HCT116 (cell line): ENCODE measurements at regions not wholly inside any gene's neighbourhood (a gene's known extent, or its start where the extent isn't known, plus 50 kb on each side); places are given as distances from the start of the nearest gene placed in this dataset.

Experiments used
- ATAC-seq: fragments of 200-7000 bp; cut with Tn5 transposase; 2 replicates; pipeline ENCODE4 v1.9.1; 2020; ENCODE audit warnings: mild to moderate bottlenecking, moderate library complexity
- BruUV-seq: library from RNA; stranded (reverse); fragments of 400-500 nt; replicated peaks from 2 replicates; lab custom pipeline; 2021; lab: Mats Ljungman, UMichigan
- CTCF ChIA-PET: fragments of 300-600 bp; sonication (Branson Sonifier 250); formaldehyde crosslinking; loops from one replicate; lab custom pipeline; 2021; ENCODE audit warnings: antibody characterized with exemption; lab: Charles Lee
- POLR2A ChIA-PET: fragments of 300-600, 350-600 bp; sonication (Branson Sonifier 250); formaldehyde crosslinking; loops from one replicate; lab custom pipeline; 2021; ENCODE audit warnings: antibody characterized with exemption; lab: Charles Lee
- RAD21 ChIA-PET, 2 experiments: fragments of 300-600 bp; sonication (Branson Sonifier 250); formaldehyde crosslinking; loops; one replicate each; lab custom pipeline; 2023; ENCODE audit warnings: low total read pairs in 2 of 2; ENCODE audit not compliant: uncharacterized antibody in 2 of 2, unreplicated experiment in 2 of 2, low non-redundant PET in 1 of 2; lab: Charles Lee
- DNase-seq: peaks from one replicate; pipeline ENCODE4 v3.0.0-alpha.2; 2010; ENCODE audit warnings: low read depth, low spot score
- H2AFZ ChIP-seq: fragments of 200-600 bp; shearing (Covaris generic), sonication (generic); 2 replicates; pipeline ENCODE4 v1.6.1; 2017; ENCODE audit warnings: low read depth, mixed run types, mixed read lengths, antibody characterized with exemption, low read length; ENCODE audit not compliant: poor library complexity, severe bottlenecking
- H3K27ac ChIP-seq: 2 replicates; pipeline ENCODE4 v1.5.1; 2012; ENCODE audit warnings: low read depth, low read length
- H3K27me3 ChIP-seq: fragments of 200-600 bp; sonication (generic); 2 replicates; pipeline ENCODE4 v1.6.1; 2016; ENCODE audit warnings: mixed run types, low read length, mixed read lengths; ENCODE audit not compliant: insufficient read depth
- H3K36me3 ChIP-seq, 2 experiments: fragments of 200-500 bp in 1 of 2; fragments of 200-600 bp in 1 of 2; sonication (Bioruptor generic) in 1 of 2; sonication (generic) in 1 of 2; 2 replicates each; pipeline versions ENCODE4 v1.5.1 to v1.6.1; 2014 to 2016; ENCODE audit warnings: low read length in 2 of 2, inconsistent platforms in 1 of 2, mixed read lengths in 1 of 2, mixed run types in 1 of 2; ENCODE audit not compliant: insufficient read depth in 2 of 2, control insufficient read depth in 1 of 2
- H3K4me1 ChIP-seq, 2 experiments: fragments of 200-600 bp in 1 of 2; sonication (generic) in 1 of 2; 2 replicates each; pipeline versions ENCODE4 v1.5.1 to v1.6.1; 2012 to 2017; ENCODE audit warnings: low read length in 2 of 2, inconsistent platforms in 1 of 2, mild to moderate bottlenecking in 1 of 2, mixed read lengths in 1 of 2, mixed run types in 1 of 2, moderate library complexity in 1 of 2; ENCODE audit not compliant: insufficient read depth in 2 of 2, control insufficient read depth in 1 of 2
- H3K4me2 ChIP-seq: fragments of 200-600 bp; sonication (generic); 2 replicates; pipeline ENCODE4 v1.6.1; 2017; ENCODE audit warnings: mixed run types, low read length, mixed read lengths
- H3K4me3 ChIP-seq, 2 experiments: fragments of 200-600 bp in 1 of 2; sonication (generic) in 1 of 2; replicated peaks in 1 of 2; 2 replicates each; pipeline ENCODE4 v1.5.1; 2011 to 2016; ENCODE audit warnings: low read length in 2 of 2, control low read depth in 1 of 2, low read depth in 1 of 2, mild to moderate bottlenecking in 1 of 2, mixed read lengths in 1 of 2, mixed run types in 1 of 2
- H3K79me2 ChIP-seq: fragments of 200-600 bp; sonication (generic); 2 replicates; pipeline ENCODE4 v1.6.1; 2017; ENCODE audit warnings: mild to moderate bottlenecking, mixed run types, low read length, moderate library complexity, mixed read lengths; ENCODE audit not compliant: insufficient read depth
- H3K9ac ChIP-seq: fragments of 200-600 bp; sonication (generic); 2 replicates; pipeline ENCODE4 v1.6.1; 2016; ENCODE audit warnings: low read length, mixed read lengths
- H3K9me2 ChIP-seq: fragments of 200-600 bp; sonication (generic), shearing (Covaris generic); 2 replicates; pipeline ENCODE4 v1.6.1; 2017; ENCODE audit warnings: mixed run types, mild to moderate bottlenecking, moderate library complexity; ENCODE audit not compliant: insufficient read depth
- H3K9me3 ChIP-seq, 2 experiments: fragments of 200-500 bp in 1 of 2; fragments of 200-600 bp in 1 of 2; sonication (Bioruptor generic) in 1 of 2; sonication (generic) in 1 of 2; 2 replicates each; pipeline ENCODE4 v1.6.1; 2014 to 2017; ENCODE audit warnings: low read length in 2 of 2, mixed read lengths in 2 of 2, inconsistent platforms in 1 of 2, low read depth in 1 of 2, mild to moderate bottlenecking in 1 of 2, mixed run types in 1 of 2, moderate library complexity in 1 of 2; ENCODE audit not compliant: control insufficient read depth in 1 of 2, insufficient read depth in 1 of 2
- H4K20me1 ChIP-seq: fragments of 200-600 bp; sonication (generic), shearing (Covaris generic); 2 replicates; pipeline ENCODE4 v1.6.1; 2017; ENCODE audit warnings: mixed run types, mild to moderate bottlenecking, moderate library complexity; ENCODE audit not compliant: insufficient read depth
- CBX3 ChIP-seq: IDR thresholded peaks from 2 replicates; pipeline ENCODE4 v1.6.1; 2012; ENCODE audit warnings: low read depth
- CEBPB ChIP-seq: IDR thresholded peaks from 2 replicates; pipeline ENCODE4 v1.6.1; 2012; ENCODE audit warnings: low read depth
- EGR1 ChIP-seq: IDR thresholded peaks from 2 replicates; pipeline ENCODE4 v1.6.1; 2012; ENCODE audit warnings: low read depth
- EZH2 ChIP-seq: fragments of 200-600 bp; sonication (generic); IDR thresholded peaks from 2 replicates; pipeline ENCODE4 v1.6.1; 2017; ENCODE audit warnings: antibody characterized with exemption, mixed run types
- FOSL1 ChIP-seq: IDR thresholded peaks from 2 replicates; pipeline ENCODE4 v1.6.1; 2012; ENCODE audit warnings: low read depth
- JUND ChIP-seq: IDR thresholded peaks from 2 replicates; pipeline ENCODE4 v1.6.1; 2012
- POLR2A ChIP-seq: IDR thresholded peaks from 2 replicates; pipeline ENCODE4 v1.7.0; 2011; ENCODE audit warnings: borderline replicate concordance; ENCODE audit not compliant: insufficient read depth, insufficient read length; ENCODE audit errors: extremely low read depth
- POLR2AphosphoS5 ChIP-seq: IDR thresholded peaks from 2 replicates; pipeline ENCODE4 v1.6.1; 2011; ENCODE audit warnings: mild to moderate bottlenecking, low read depth, low read length, moderate library complexity
- RAD21 ChIP-seq: IDR thresholded peaks from 2 replicates; pipeline ENCODE4 v1.6.1; 2012; ENCODE audit warnings: low read depth, mild to moderate bottlenecking
- SIN3A ChIP-seq: IDR thresholded peaks from 2 replicates; pipeline ENCODE4 v1.6.1; 2012; ENCODE audit warnings: low read depth
- YY1 ChIP-seq: IDR thresholded peaks from 2 replicates; pipeline ENCODE4 v1.6.1; 2011; ENCODE audit warnings: low read length, low read depth, moderate library complexity, mild to moderate bottlenecking; ENCODE audit not compliant: insufficient replicate concordance; ENCODE audit errors: extremely low read depth
- ZFX ChIP-seq: fragments of 450-650 bp; IDR thresholded peaks from 2 replicates; pipeline ENCODE4 v1.6.1; 2017
- intact Hi-C: fragments of 100-400 bp; cut with micrococcal nuclease; formaldehyde crosslinking; loops from 2 replicates; pipeline ENCODE4 v1.10.0; 2022
- TF ChIP-seq, protein P1 (sequence below): IDR thresholded peaks from 2 replicates; pipeline ENCODE4 v1.6.1; 2012; ENCODE audit warnings: low read depth

DNA sequence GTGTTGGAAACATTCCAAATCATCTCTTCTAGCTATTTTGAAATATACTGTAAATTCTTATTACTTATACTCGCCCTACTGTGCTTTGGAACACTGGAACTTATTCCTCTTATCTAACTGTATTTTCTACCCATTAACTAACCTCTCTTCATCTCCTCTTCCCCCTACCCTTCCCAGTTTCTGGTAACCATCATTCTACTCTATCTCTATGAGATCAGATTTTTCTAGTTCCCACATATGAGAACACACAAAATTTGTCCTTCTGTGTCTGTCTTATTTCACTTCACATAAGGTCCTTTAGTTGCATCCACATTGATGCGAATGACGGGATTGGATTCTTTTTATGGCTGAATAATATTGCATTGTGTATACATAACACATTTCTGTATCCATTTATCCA is 1003.8 kb upstream of the INTU start (continued):
- TF ChIP-seq, protein P1, sequence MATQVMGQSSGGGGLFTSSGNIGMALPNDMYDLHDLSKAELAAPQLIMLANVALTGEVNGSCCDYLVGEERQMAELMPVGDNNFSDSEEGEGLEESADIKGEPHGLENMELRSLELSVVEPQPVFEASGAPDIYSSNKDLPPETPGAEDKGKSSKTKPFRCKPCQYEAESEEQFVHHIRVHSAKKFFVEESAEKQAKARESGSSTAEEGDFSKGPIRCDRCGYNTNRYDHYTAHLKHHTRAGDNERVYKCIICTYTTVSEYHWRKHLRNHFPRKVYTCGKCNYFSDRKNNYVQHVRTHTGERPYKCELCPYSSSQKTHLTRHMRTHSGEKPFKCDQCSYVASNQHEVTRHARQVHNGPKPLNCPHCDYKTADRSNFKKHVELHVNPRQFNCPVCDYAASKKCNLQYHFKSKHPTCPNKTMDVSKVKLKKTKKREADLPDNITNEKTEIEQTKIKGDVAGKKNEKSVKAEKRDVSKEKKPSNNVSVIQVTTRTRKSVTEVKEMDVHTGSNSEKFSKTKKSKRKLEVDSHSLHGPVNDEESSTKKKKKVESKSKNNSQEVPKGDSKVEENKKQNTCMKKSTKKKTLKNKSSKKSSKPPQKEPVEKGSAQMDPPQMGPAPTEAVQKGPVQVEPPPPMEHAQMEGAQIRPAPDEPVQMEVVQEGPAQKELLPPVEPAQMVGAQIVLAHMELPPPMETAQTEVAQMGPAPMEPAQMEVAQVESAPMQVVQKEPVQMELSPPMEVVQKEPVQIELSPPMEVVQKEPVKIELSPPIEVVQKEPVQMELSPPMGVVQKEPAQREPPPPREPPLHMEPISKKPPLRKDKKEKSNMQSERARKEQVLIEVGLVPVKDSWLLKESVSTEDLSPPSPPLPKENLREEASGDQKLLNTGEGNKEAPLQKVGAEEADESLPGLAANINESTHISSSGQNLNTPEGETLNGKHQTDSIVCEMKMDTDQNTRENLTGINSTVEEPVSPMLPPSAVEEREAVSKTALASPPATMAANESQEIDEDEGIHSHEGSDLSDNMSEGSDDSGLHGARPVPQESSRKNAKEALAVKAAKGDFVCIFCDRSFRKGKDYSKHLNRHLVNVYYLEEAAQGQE: no peak
- TF ChIP-seq SIN3A (no peak), EZH2 (no peak), RAD21 (no peak), POLR2A (no peak), JUND (no peak), YY1 (no peak), ZFX (no peak), POLR2AphosphoS5 (no peak), FOSL1 (no peak), EGR1 (no peak), CBX3 (no peak)

DNA sequence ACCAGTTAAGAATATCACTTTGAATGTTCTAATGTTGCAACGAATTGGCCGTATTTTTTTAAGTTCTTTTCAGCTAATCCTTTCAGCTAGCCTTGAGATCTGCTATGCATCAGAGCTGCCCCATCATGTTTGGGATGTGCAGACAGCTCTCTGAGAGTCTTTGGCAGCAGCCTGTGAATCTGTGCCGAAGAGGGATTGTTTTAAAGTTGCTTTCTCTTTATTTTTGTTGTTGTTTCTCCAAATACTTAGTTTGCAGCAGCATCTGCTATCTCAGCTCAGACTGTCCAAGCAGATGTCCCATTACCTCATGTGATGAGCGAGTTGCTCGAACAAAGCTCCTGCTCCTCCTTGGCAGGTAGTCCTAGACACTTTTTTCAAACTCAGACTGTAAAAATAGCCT is 1002.5 kb upstream of the INTU start:
- CTCF ChIA-PET: no interaction called here
- Histone ChIP-seq H3K4me2 (no peak overlapping the region), H3K9me2 (no peaks in the 10 kb centered on the region), H3K27ac (no peak overlapping the region), H2AFZ (no peak overlapping the region), H4K20me1 (no peaks in the 10 kb centered on the region), H3K9ac (no peak overlapping the region), H3K4me3 (no peak overlapping the region), H3K36me3 (no peaks in the 10 kb centered on the region), H3K9me3 (no peaks in the 10 kb centered on the region), H3K27me3 (no peaks in the 10 kb centered on the region), H3K4me1 (no peaks in the 10 kb centered on the region), H3K79me2 (no peaks in the 10 kb centered on the region)
- POLR2A ChIA-PET: no interaction called here
- TF ChIP-seq POLR2AphosphoS5: no peak
- TF ChIP-seq FOSL1: no peak
- TF ChIP-seq CEBPB: no peak
- no peak for TF ChIP-seq RAD21
- ATAC-seq (no peak), DNase-seq (no peak)
- BruUV-seq: no TSS peak
- RAD21 ChIA-PET: no interaction called here
- intact Hi-C loops: no loop called here
